ENCODE measurements at regions not wholly inside any gene's neighbourhood (a gene's known extent, or its start where the extent isn't known, plus 50 kb on each side); places are given as distances from the start of the nearest gene placed in this dataset.

DNA sequence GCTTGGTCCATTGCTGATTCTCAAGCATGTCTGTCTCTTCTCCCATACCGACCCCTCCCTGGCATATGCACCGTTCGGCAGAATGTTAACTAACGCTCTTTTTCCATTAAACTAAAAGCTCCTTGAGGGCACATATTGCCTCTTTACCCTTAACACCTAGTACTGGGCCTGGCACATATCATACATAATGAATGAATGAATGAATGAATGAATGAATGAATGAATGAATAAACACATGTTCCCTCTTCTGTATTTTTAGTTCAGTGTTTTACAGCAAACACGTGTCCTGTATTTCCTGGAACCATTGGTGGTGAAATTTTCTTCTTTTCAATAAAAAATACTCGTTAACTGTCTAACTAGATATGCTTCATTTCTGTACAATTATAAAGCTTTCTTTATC, 174.4 kb upstream of the DTNBP1 start:
- H3K36me3 Mint-ChIP-seq (ENCODE audit: low read depth): no peaks in the 10 kb centered on the region
- no peak overlapping the region for H3K27ac ChIP-seq (ENCODE audit: low read depth)
- H3K27ac Mint-ChIP-seq: no peak overlapping the region
- no peak for ATAC-seq
- no peak overlapping the region for H3K4me3 ChIP-seq
- 0 out of 2 replicates have a peak, but pooled peaks cover 5% of the 10 kb centered on the region for H3K9me2 ChIP-seq (ENCODE audit: insufficient read depth)
- no peaks in the 10 kb centered on the region for H3K79me2 ChIP-seq (replicated peaks; ENCODE audit: insufficient read depth)
- H3K9me3 Mint-ChIP-seq: no peaks in the 10 kb centered on the region
- H3K4me2 ChIP-seq: no peak overlapping the region
- no peaks in the 10 kb centered on the region for H4K20me1 ChIP-seq (replicated peaks; ENCODE audit: insufficient read depth)
- peaks cover under 1% of the 10 kb centered on the region; the same call in 2 of the 3 replicates for H3K4me1 Mint-ChIP-seq
- no peak for DNase-seq (ENCODE audit: low spot score)
- H3K4me3 Mint-ChIP-seq: no peak overlapping the region
- no peak for TF ChIP-seq JUNB (IDR thresholded peaks at IDR 0.05; ENCODE audit: unreplicated experiment)
- TF ChIP-seq STAT1 (IDR thresholded peaks at IDR 0.05; ENCODE audit: unreplicated experiment): no peak
- TF ChIP-seq ZNF114 (CRISPR knock-in tag; IDR thresholded peaks at IDR 0.05): no peak
- TF ChIP-seq, protein P1, sequence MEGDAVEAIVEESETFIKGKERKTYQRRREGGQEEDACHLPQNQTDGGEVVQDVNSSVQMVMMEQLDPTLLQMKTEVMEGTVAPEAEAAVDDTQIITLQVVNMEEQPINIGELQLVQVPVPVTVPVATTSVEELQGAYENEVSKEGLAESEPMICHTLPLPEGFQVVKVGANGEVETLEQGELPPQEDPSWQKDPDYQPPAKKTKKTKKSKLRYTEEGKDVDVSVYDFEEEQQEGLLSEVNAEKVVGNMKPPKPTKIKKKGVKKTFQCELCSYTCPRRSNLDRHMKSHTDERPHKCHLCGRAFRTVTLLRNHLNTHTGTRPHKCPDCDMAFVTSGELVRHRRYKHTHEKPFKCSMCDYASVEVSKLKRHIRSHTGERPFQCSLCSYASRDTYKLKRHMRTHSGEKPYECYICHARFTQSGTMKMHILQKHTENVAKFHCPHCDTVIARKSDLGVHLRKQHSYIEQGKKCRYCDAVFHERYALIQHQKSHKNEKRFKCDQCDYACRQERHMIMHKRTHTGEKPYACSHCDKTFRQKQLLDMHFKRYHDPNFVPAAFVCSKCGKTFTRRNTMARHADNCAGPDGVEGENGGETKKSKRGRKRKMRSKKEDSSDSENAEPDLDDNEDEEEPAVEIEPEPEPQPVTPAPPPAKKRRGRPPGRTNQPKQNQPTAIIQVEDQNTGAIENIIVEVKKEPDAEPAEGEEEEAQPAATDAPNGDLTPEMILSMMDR (conservative IDR thresholded peaks at IDR 0.05; ENCODE audit: low read depth in 2 of 2): no peak
- no peak for TF ChIP-seq EZH2 (IDR thresholded peaks at IDR 0.05; ENCODE audit: low read depth, unreplicated experiment)
- TF ChIP-seq, protein P2, sequence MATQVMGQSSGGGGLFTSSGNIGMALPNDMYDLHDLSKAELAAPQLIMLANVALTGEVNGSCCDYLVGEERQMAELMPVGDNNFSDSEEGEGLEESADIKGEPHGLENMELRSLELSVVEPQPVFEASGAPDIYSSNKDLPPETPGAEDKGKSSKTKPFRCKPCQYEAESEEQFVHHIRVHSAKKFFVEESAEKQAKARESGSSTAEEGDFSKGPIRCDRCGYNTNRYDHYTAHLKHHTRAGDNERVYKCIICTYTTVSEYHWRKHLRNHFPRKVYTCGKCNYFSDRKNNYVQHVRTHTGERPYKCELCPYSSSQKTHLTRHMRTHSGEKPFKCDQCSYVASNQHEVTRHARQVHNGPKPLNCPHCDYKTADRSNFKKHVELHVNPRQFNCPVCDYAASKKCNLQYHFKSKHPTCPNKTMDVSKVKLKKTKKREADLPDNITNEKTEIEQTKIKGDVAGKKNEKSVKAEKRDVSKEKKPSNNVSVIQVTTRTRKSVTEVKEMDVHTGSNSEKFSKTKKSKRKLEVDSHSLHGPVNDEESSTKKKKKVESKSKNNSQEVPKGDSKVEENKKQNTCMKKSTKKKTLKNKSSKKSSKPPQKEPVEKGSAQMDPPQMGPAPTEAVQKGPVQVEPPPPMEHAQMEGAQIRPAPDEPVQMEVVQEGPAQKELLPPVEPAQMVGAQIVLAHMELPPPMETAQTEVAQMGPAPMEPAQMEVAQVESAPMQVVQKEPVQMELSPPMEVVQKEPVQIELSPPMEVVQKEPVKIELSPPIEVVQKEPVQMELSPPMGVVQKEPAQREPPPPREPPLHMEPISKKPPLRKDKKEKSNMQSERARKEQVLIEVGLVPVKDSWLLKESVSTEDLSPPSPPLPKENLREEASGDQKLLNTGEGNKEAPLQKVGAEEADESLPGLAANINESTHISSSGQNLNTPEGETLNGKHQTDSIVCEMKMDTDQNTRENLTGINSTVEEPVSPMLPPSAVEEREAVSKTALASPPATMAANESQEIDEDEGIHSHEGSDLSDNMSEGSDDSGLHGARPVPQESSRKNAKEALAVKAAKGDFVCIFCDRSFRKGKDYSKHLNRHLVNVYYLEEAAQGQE (IDR thresholded peaks at IDR 0.05; ENCODE audit: unreplicated experiment): no peak
- TF ChIP-seq NANOG (IDR thresholded peaks at IDR 0.05; ENCODE audit: borderline replicate concordance): no peak
- TF ChIP-seq, protein P3, sequence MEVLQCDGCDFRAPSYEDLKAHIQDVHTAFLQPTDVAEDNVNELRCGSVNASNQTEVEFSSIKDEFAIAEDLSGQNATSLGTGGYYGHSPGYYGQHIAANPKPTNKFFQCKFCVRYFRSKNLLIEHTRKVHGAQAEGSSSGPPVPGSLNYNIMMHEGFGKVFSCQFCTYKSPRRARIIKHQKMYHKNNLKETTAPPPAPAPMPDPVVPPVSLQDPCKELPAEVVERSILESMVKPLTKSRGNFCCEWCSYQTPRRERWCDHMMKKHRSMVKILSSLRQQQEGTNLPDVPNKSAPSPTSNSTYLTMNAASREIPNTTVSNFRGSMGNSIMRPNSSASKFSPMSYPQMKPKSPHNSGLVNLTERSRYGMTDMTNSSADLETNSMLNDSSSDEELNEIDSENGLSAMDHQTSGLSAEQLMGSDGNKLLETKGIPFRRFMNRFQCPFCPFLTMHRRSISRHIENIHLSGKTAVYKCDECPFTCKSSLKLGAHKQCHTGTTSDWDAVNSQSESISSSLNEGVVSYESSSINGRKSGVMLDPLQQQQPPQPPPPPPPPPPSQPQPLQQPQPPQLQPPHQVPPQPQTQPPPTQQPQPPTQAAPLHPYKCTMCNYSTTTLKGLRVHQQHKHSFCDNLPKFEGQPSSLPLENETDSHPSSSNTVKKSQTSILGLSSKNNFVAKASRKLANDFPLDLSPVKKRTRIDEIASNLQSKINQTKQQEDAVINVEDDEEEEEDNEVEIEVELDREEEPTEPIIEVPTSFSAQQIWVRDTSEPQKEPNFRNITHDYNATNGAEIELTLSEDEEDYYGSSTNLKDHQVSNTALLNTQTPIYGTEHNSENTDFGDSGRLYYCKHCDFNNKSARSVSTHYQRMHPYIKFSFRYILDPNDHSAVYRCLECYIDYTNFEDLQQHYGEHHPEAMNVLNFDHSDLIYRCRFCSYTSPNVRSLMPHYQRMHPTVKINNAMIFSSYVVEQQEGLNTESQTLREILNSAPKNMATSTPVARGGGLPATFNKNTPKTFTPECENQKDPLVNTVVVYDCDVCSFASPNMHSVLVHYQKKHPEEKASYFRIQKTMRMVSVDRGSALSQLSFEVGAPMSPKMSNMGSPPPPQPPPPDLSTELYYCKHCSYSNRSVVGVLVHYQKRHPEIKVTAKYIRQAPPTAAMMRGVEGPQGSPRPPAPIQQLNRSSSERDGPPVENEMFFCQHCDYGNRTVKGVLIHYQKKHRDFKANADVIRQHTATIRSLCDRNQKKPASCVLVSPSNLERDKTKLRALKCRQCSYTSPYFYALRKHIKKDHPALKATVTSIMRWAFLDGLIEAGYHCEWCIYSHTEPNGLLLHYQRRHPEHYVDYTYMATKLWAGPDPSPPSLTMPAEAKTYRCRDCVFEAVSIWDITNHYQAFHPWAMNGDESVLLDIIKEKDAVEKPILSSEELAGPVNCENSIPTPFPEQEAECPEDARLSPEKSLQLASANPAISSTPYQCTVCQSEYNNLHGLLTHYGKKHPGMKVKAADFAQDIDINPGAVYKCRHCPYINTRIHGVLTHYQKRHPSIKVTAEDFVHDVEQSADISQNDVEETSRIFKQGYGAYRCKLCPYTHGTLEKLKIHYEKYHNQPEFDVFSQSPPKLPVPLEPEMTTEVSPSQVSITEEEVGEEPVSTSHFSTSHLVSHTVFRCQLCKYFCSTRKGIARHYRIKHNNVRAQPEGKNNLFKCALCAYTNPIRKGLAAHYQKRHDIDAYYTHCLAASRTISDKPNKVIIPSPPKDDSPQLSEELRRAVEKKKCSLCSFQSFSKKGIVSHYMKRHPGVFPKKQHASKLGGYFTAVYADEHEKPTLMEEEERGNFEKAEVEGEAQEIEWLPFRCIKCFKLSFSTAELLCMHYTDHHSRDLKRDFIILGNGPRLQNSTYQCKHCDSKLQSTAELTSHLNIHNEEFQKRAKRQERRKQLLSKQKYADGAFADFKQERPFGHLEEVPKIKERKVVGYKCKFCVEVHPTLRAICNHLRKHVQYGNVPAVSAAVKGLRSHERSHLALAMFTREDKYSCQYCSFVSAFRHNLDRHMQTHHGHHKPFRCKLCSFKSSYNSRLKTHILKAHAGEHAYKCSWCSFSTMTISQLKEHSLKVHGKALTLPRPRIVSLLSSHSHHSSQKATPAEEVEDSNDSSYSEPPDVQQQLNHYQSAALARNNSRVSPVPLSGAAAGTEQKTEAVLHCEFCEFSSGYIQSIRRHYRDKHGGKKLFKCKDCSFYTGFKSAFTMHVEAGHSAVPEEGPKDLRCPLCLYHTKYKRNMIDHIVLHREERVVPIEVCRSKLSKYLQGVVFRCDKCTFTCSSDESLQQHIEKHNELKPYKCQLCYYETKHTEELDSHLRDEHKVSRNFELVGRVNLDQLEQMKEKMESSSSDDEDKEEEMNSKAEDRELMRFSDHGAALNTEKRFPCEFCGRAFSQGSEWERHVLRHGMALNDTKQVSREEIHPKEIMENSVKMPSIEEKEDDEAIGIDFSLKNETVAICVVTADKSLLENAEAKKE (CRISPR knock-in tag; IDR thresholded peaks at IDR 0.05): no peak
- no peak for TF ChIP-seq ZNF331 (CRISPR knock-in tag; IDR thresholded peaks at IDR 0.05; ENCODE audit: low read depth)
- TF ChIP-seq, protein P4, sequence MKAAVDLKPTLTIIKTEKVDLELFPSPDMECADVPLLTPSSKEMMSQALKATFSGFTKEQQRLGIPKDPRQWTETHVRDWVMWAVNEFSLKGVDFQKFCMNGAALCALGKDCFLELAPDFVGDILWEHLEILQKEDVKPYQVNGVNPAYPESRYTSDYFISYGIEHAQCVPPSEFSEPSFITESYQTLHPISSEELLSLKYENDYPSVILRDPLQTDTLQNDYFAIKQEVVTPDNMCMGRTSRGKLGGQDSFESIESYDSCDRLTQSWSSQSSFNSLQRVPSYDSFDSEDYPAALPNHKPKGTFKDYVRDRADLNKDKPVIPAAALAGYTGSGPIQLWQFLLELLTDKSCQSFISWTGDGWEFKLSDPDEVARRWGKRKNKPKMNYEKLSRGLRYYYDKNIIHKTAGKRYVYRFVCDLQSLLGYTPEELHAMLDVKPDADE (IDR thresholded peaks at IDR 0.05): no peak
- no peak for TF ChIP-seq EZH2phosphoT487 (IDR thresholded peaks at IDR 0.05; ENCODE audit: unreplicated experiment)
- no peak for TF ChIP-seq CREB1 (CRISPR knock-in tag; IDR thresholded peaks at IDR 0.05; ENCODE audit: low read depth)
- no peak for TF ChIP-seq POLR2AphosphoS5 (IDR thresholded peaks at IDR 0.05; ENCODE audit: low read depth)
- no peaks in the 10 kb centered on the region for H3K27me3 ChIP-seq (ENCODE audit: insufficient read depth)
- peaks cover 4% of the 10 kb centered on the region for H3K27me3 Mint-ChIP-seq (ENCODE audit: insufficient read depth, low read depth, poor library complexity)
- no peaks in the 10 kb centered on the region for H3K36me3 ChIP-seq (ENCODE audit: insufficient read depth)
- H3K4me1 ChIP-seq (ENCODE audit: insufficient read depth): no peaks in the 10 kb centered on the region
- no peak overlapping the region for H2AFZ ChIP-seq
- no peaks in the 10 kb centered on the region for H3F3A ChIP-seq (replicated peaks; ENCODE audit: low read depth)
